A172 (cell line): ENCODE measurements at regions not wholly inside any gene's neighbourhood (a gene's known extent, or its start where the extent isn't known, plus 50 kb on each side); places are given as distances from the start of the nearest gene placed in this dataset.
"Not testable (repeated sequence)": the region's sequence is repeated elsewhere in the genome, so short reads cannot be mapped to it uniquely, and the experiment has no call there.

ENCODE experiments used
- DNase-seq: peaks from one replicate; pipeline ENCODE4 v3.0.0-alpha.2; 2015; ENCODE audit warnings: low spot score

GRCh38 chr14:105952826-105953225, 426.4 kb downstream of the TMEM121 start:
- DNase-seq, result no peak

DNA sequence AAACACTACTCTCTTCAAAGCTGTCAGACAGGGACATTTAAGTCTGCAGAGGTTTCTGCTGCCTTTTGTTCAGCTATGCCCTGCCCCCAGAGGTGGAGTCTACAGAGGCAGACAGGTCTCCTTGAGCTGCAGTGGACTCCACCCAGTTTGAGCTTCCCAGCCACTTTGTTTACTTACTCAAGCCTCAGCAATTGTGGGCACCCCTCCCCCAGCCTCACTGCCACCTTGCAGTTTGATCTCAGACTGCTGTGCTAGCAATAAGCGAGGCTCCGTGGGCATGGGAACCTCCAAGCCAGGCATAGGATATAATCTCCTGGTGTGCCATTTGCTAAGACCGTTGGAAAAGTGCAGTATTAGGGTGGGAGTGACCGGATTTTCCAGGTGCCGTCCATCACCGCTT, 435.2 kb downstream of the TMEM121 start:
- not testable (repeated sequence) for DNase-seq

GRCh38 chr14:105962532-105962931, 436.1 kb downstream of the TMEM121 start:
- no peak for DNase-seq

DNA sequence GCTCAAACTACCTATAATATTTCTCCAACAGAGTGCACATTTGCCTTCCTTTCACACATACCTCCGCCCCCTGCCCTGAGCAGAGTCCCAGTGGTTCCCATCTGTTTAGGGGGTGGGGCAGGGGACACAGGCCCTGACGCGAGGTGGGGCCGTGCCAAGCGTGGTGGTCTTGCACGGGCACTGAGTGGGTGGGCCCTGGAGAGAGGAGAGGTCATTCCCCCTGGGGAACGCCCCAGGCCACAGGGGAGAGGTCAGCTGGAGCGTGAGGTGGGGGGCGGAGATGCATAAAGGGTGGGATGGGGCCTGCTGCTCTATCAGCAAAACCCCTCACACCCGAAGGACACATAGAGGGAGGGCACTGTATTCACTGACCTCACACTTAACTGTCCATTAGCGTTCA, 441.9 kb downstream of the TMEM121 start:
- no peak for DNase-seq

DNA sequence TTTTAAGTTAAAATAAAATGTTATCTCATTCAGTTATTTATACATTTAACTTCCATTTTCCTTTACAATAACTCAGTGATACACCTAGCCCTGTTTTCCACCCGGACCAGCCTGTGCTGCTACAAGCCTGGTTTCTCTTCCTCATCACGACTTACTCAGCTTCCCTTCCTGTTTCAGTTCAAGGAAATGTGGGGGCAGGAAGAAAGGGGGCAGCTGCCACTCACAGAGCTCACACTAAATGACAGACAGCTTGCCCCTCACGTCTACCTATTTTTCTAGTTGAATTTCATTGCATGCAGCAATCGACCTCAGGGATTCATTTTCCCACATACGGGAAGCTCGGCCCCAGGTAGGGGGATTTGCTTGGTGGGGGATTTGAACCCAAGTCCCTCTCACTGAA, 442.6 kb downstream of the TMEM121 start:
- not testable (repeated sequence) for DNase-seq

DNA sequence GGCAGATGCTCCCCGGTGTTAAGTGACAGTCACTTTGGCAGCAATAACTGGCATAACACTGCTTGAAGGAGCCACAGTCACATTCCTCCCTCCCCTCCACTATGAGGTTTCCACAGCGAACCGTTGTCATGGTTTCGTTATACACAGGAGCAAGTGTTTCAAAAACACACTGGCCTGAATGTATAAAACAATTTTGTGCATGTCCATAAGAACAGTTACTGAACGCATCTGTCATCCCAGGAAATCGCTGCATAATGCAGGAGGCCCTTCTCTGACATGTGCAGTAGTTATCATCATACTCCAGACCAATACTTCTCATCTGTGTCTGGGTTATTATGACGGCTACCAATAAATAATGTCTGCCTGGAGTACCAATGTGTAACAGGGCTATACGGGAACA, 444.4 kb downstream of the TMEM121 start:
- DNase-seq, result not testable (repeated sequence)

GRCh38 chr14:105971593-105972500, 445.5 kb downstream of the TMEM121 start:
- no peak for DNase-seq

DNA sequence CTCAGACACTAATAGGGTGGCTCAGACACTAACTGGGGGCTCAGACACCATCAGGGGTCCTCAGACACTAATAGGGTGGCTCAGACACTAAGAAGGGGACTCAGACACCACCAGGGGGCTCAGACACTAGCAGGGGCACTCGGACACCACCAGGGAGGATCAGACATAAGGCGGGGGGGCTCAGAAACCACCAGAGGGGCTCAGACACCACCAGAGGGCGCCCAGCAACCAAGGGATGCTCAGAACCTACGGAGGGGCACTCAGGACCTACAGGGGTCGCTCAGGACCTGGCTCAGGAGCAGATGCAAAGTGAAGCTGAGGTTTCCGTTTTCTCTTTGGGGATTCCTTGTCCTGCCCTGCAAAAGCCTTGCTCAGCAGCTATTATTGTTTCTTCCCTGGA, 448.5 kb downstream of the TMEM121 start:
- DNase-seq, result peak; percentile 5

GRCh38 chr14:105978618-105979295, 452.4 kb downstream of the TMEM121 start:
- no peak for DNase-seq

DNA sequence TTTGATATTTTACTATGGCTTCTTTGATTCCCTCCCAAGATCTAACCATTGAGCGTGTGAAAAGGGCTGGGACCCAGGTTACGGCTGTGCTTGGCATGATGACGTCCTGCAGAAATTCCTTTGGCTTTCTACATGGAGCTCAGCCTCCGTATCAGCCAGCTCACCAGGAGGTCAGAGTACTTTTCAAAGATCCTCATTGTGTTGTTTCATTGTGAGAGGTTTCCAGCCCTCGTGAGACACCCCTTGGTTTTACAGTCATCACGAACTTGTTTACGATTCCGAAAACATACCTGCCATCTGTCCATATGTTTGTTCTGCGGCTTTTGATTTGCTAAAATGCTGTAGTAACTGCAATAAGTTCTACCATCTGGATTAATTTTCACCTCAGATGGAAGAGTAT, 453.1 kb downstream of the TMEM121 start:
- DNase-seq, result no peak

- DNase-seq, result peak; percentile 26
Observed at GRCh38 chr14:105980224-105980623, 453.8 kb downstream of the TMEM121 start.

DNA sequence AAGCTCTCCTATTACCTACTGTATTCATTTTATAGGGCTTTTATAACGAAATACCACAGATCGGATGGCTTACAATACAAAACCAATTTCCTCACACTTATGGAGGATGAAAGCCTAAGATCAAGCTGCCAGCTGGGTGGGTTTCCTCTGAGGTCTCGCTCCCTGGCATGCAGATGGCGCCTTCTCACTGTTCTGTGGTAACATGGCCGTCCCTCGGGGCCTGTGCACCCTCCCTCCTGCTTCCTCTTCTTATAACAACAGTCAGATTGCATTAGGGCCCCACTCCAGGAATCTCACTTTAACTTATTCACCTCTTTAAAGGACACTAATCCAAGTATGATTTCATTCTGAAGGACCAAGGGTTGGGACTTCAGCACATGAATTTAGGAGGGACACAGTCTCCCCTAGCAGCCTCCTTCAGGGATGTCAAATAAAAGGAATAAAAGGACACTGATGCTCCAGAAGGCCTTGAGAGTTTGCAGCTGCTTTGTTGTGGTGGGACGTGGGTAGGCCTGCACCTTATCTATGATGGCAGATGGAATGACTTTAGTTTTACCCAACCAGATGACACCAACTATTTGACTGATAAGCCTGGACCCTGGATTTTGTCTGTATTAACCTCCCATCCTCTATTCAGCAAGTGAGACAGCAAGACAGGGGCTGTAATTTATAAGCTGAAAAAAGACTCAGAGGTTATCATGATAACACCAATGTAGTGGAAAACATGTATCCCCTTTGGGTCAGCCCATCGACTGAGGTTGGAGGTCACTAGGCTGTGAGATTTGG, 455.3 kb downstream of the TMEM121 start:
- DNase-seq, result not testable (repeated sequence)

DNA sequence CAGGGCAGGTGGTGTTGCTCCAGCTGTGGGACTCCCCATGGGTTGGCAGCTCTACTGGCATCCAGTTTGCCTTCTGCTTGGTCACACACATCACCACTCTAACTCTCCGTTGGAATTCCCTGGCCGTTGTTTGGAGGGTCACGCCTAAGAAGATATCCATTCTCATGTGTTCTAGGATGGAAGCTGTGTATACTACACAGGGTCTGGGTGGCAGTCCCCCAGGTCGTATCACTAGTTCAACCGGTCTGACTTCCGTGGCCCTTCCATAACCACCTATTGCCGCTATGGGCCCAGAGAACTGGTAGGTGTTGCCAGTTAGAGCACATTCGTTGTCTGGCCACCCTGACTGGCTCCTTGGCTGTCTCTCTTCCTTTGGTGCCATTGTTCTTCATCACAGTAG, 456.3 kb downstream of the TMEM121 start:
- no peak for DNase-seq

- no peak for DNase-seq
Observed at GRCh38 chr14:105986894-105987284, 460.5 kb downstream of the TMEM121 start.

GRCh38 chr14:105987563-105987962, 461.2 kb downstream of the TMEM121 start:
- DNase-seq, result no peak

DNA sequence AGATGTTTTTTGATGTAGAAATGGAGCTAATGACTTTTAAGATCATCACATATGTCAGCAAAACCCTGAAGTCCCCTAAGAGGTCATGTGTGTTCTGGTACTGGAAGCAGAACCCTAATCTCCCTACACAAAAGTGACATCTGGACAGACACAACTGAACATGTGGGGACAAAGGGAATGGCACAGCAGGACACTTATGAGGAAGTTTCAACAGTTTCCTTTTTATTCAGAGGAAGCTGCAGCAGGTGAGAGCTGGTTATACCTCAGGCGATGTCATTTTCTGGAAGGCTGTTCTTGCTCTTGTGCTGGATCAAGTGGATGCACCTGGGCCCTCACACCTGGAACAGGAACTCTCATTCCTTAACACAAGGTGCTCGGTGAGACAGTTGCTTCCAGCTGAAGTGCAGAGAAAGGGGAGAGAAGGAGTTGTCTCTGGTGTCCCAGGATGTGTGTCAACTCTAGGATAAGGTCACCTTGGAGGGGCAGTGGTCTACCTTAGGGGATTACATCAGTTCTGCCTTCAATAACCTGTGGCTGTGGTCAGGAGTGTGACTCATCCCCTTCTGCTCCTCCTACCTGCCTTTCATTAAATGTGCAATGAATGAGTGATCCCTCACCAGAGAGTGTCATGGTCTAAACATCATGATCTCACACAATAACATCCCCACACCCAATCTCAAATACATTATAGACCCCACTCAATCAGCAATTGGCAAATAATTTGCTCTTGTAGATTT, 463.4 kb downstream of the TMEM121 start:
- DNase-seq, result no peak

DNA sequence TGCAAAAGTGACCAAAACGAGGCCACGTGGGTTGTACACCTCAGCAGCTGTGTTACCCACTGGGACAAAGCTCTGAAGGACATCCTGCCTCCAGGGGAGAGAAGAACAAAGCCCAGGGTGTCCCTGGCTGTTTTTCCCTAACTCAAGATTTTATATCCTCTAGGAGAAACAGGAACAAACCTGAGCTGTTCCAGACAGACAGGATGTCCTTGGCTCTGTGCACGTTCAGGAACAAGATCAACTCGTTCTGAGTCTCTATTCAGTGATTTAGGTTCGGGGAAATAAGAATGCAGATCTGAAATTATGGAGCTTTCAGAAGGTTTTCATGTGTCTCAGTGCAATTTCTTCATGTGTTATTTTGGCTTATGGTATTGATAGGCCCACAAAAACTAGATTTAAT, 465.3 kb downstream of the TMEM121 start:
- not testable (repeated sequence) for DNase-seq

GRCh38 chr14:105993814-105994213, 467.4 kb downstream of the TMEM121 start:
- DNase-seq, result no peak

- DNase-seq, result not testable (repeated sequence)
Observed at GRCh38 chr14:105995011-105995710, 468.8 kb downstream of the TMEM121 start.

- DNase-seq, result not testable (repeated sequence)
Observed at GRCh38 chr14:105998597-105998996, 472.2 kb downstream of the TMEM121 start.
